BE2C (cell line): ENCODE measurements at regions not wholly inside any gene's neighbourhood (a gene's known extent, or its start where the extent isn't known, plus 50 kb on each side); places are given as distances from the start of the nearest gene placed in this dataset.

Experiments
- DNase-seq: peaks from one replicate; pipeline ENCODE4 v3.0.0-alpha.2; 2020
- H3K27me3 ChIP-seq: fragments of 250-450 bp; sonication (Bioruptor Pico); 2 replicates; pipeline ENCODE4 v1.5.1; 2020; ENCODE audit warnings: mild to moderate bottlenecking
- H3K36me3 ChIP-seq: fragments of 250-450 bp; sonication (Bioruptor Pico); 2 replicates; pipeline ENCODE4 v1.5.1; 2020; ENCODE audit warnings: mild to moderate bottlenecking
- H3K4me1 ChIP-seq: fragments of 250-450 bp; sonication (Bioruptor Pico); 2 replicates; pipeline ENCODE4 v1.5.1; 2020
- H3K4me3 ChIP-seq: 2 replicates; pipeline ENCODE4 v1.5.1; 2011; ENCODE audit warnings: low read depth, low read length
- H3K9me3 ChIP-seq: fragments of 250-450 bp; sonication (Bioruptor Pico); 2 replicates; pipeline ENCODE4 v1.5.1; 2020
- CTCF ChIP-seq: IDR thresholded peaks from 2 replicates; pipeline ENCODE4 v1.5.1; 2012; ENCODE audit warnings: mild to moderate bottlenecking, low read depth, low read length

GRCh38 chr3:118000219-118000618 lies 1034.4 kb downstream of the IGSF11 start:
- H3K36me3 ChIP-seq: no peaks in the 10 kb centered on the region
- H3K4me1 ChIP-seq: no peaks in the 10 kb centered on the region
- no peak for DNase-seq
- no peaks in the 10 kb centered on the region for H3K27me3 ChIP-seq
- TF ChIP-seq CTCF: no peak
- H3K9me3 ChIP-seq: no peaks in the 10 kb centered on the region
- H3K4me3 ChIP-seq: no peak overlapping the region

- no peak for TF ChIP-seq CTCF
- H3K36me3 ChIP-seq: no peaks in the 10 kb centered on the region
- no peaks in the 10 kb centered on the region for H3K27me3 ChIP-seq
- DNase-seq: no peak
- H3K9me3 ChIP-seq: no peaks in the 10 kb centered on the region
- no peak overlapping the region for H3K4me3 ChIP-seq
- no peaks in the 10 kb centered on the region for H3K4me1 ChIP-seq
Observed at GRCh38 chr3:118001380-118001779, 1033.3 kb downstream of the IGSF11 start.

GRCh38 chr3:118011910-118012309 lies 1022.7 kb downstream of the IGSF11 start:
- H3K27me3 ChIP-seq: no peaks in the 10 kb centered on the region
- no peak overlapping the region for H3K4me3 ChIP-seq
- DNase-seq: no peak
- no peaks in the 10 kb centered on the region for H3K4me1 ChIP-seq
- H3K36me3 ChIP-seq: no peaks in the 10 kb centered on the region
- no peaks in the 10 kb centered on the region for H3K9me3 ChIP-seq
- no peak for TF ChIP-seq CTCF

GRCh38 chr3:118029049-118029448 lies 1005.6 kb downstream of the IGSF11 start:
- H3K4me1 ChIP-seq: no peaks in the 10 kb centered on the region
- TF ChIP-seq CTCF: no peak
- no peak for DNase-seq
- no peaks in the 10 kb centered on the region for H3K36me3 ChIP-seq
- H3K27me3 ChIP-seq: no peaks in the 10 kb centered on the region
- no peaks in the 10 kb centered on the region for H3K9me3 ChIP-seq
- no peak overlapping the region for H3K4me3 ChIP-seq

GRCh38 chr3:118036215-118036614 lies 998.4 kb downstream of the IGSF11 start:
- no peak for TF ChIP-seq CTCF
- no peak for DNase-seq
- no peak overlapping the region for H3K4me3 ChIP-seq

GRCh38 chr3:118055381-118055780 lies 979.3 kb downstream of the IGSF11 start:
- Histone ChIP-seq H3K4me3 (no peak overlapping the region), H3K4me1 (no peaks in the 10 kb centered on the region), H3K27me3 (no peaks in the 10 kb centered on the region), H3K36me3 (no peaks in the 10 kb centered on the region), H3K9me3 (no peaks in the 10 kb centered on the region)
- TF ChIP-seq CTCF: no peak
- DNase-seq: no peak

More at GRCh38 chr3:118036215-118036614, 998.4 kb downstream of the IGSF11 start:
- Histone ChIP-seq H3K9me3 (no peaks in the 10 kb centered on the region), H3K36me3 (no peaks in the 10 kb centered on the region), H3K27me3 (no peaks in the 10 kb centered on the region), H3K4me1 (no peaks in the 10 kb centered on the region; the same call in 1 of the 2 replicates)
